NOMO-1 (cell line): ENCODE measurements at regions not wholly inside any gene's neighbourhood (a gene's known extent, or its start where the extent isn't known, plus 50 kb on each side); places are given as distances from the start of the nearest gene placed in this dataset.

Source experiments
- DNase-seq, 2 experiments: peaks; one replicate each; lab custom pipeline; 2025; ENCODE audit not compliant: unreplicated experiment in 2 of 2; lab: John Stamatoyannopoulos, UW

DNA sequence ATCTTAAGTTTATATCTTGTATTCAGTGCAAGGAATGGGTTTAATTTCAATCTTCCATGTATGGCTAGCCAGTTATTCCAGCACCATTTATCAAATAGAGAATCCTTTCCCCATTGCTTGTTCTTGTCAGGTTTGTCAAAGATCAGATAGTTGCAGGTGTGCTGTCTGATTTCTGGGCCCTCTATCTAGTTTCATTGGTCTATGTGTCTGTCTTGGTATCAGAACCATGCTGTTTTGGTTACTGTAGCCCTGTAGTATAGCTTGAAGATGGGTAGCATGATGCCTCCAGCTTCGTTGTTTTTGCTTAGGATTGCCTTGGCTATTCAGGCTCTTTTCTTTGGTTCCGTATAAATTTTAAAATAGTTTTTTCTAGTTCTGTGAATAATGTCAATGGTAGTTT is 200.0 kb downstream of the MANEA start:
- no peak for DNase-seq

DNA sequence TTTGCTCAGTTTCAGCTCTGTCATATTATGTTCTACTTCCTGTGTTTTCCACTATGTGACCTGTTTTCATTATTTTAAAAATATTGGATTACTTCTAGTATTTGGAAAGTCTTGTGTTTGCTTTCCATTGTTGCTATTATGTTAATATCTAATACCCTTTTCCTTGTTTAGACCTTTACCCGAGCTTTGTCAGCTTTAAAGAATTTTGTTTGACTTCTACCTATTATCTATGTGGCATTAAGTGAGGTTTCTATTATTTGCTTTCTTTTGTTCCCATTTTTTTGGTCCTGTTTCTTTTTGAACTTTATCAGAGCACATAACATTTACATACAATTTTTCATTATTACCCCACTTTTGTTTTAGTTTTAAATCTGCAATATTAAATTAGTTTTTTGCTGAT is 202.7 kb downstream of the MANEA start:
- no peak for DNase-seq

DNA sequence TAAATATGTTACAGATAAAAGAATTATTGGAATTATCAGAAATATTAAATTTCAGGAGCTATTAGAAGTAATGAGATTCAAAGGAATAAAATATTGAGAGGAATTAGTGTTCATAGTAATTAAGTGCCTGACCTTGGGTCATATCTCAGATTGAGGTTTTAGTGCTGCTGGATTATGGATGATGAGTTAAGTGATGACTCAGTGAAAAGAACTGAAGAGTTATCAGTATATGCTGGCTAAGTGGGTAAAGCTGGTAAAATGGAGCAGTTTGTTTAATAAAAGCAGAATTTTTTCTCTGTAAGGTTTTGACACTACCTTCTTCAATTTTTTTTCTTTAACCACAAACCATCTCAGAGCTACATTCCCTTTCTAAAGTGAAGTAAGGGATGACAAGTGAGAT is 206.7 kb downstream of the MANEA start:
- no peak for DNase-seq

DNA sequence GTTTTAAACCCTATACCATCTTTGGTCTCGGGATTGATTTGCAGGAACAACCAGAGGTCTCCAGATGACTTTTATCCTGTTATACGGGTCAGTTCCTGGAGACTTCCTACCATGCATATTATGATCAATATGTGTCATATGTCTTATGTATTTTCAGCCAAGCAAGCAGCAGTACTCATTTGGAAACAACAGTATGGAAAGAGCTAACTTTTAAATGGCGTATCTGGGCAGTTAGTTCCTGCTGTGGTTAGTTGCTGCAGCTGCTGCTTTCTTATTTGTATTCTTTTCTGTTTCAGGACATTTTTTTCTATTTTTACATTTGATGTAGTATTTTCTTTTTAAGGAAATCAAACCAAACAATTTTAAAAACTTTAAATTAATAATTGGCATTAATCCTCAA is 207.5 kb downstream of the MANEA start:
- no peak for DNase-seq

DNA sequence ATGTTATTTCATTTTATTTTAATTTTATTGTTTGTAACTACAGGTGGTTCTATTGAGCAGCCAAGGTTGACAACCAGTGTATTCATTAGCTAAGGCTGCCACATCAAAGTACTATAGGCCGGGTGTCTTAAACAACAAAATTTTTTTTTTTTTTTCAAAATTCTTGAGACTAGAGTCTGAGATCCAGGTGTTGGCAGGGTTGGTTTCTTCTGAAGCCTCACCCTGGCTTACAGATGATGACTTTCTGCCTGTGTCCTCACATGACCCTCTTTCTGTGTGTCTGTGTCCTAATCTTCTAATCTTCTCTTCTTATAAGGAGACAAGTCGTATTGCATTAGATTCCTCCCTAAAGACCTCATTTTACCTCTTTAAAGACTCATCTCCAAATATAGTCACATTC is 208.4 kb downstream of the MANEA start:
- DNase-seq: no peak

DNA sequence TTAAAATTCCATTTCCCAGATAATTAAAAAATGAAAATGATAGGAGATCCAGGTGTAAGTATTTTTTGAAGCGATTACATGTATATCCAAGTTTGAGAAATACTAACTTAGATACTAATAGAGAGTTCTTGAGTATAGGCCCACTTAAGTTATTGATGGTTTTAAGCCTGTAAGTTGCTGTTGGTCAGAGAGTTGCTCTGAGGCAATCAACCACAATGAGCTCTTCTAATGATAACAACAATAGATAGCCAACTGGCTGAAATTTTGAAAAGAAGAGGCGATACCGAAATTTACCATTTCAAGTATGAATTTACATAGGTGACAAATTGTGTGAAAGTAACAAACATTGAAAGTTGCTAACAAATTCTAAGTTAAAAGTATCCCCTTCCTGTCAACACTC is 209.5 kb downstream of the MANEA start:
- DNase-seq: no peak

DNA sequence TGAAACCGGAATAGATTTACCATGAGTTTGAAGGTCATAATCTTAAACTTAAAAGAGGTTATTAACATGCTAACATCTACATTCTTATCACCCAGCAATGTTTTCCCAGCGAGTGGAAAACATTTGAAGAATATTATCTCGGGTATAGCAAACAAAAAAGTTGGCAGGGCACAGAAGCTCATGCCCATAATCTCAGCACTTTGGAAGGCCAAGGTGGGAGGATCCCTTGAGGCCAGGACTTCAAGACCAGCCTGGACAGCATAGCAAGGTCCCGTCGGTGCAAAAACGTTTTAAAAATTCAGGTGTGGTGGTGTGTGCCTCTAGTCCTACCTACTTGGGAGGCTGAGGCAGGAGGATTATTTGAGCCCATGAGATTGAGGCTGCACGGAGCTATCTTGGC is 213.5 kb downstream of the MANEA start:
- DNase-seq: no peak

DNA sequence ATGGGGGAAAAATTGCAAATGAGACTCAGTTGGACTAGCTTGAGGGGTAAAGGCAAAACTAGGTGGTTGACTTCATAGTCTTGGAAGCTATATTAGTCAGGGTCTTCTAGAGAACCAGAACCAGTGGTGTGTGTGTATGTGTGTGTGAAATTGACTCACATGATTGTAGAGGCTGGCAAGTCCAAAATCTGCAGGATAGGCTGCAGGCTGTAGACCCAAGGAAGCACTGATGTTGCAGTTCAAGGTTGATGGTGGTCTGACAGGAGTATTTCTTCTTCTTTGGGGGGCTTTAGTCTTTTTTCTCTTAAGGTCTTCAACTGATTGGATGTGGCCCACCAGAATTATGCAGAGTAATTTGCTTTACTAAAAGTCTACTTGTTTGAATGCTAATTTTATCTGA is 217.4 kb downstream of the MANEA start:
- no peak for DNase-seq

DNA sequence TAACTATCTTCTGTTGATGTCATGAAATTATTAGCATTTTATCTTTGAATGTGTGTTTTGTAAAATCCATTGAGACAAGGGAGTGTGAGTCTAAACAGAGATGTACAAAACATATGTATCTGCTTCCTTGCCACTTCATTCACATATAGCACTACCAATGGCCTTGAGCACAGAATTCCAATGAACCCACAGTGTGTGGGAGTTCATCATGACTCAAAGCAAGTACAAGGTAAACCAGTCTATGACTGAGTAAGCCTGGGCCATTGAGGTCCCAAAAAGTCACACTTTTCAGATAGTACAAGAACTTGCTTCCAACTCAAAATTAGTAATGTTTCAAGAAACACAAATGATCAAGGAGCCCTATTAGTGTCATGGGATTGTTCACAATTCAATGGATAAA is 218.6 kb downstream of the MANEA start:
- no peak for DNase-seq

DNA sequence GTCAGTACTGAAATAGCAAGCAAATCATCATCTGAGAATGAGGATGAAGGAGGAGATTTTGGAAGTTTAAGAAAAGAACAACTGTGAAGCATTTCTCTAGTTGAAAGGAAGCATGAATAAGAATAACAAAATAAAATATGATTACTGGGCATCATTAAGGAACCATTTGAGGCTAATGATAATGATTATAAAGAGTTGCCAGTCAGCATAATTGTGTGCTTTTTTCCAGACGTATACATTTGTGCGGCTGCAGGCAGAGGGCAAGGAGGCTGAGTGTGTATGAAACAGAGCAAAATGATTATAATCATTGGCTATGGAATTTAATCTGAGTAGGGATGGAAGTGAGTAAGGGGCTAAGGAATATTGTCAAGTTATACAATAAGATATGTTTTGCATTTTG is 218.7 kb upstream of the FUT9 start:
- DNase-seq: no peak

DNA sequence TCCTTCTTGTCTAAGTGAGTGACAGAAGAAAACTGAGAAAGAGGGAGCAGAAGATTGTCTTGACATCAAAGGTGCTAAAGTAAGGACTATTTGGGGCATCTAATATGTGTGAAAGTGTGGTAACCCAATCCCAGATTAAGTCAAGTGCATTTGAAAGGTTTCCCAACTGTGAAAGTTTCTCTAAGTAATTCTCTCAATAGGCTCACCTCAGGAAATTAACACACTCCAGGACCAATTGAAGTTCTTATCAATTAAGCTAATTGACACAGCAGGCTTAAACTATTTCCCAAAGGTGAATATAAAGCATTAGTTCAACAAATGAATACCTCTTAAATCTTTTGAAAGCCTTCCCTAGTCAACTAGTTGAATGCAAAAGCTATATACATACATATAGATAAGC is 212.8 kb upstream of the FUT9 start:
- no peak for DNase-seq

DNA sequence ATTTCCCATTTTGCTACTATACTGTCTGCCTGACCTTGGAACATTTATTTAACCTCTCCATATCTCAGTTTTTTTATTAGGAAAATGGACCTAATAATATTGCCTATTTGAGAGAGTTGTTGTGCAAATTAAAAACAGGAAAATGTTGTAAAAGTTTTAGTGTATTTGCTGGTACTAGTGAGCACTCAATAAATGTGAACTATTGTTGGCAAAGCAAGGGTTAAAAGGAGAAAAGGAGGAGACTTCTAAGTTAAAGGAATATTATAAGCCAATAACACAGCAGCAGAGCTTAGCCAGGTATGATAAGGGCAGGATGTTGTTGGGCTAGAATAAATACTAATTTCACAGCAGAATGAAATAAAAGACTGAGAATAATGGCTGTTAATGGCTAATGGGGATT is 211.9 kb upstream of the FUT9 start:
- no peak for DNase-seq

DNA sequence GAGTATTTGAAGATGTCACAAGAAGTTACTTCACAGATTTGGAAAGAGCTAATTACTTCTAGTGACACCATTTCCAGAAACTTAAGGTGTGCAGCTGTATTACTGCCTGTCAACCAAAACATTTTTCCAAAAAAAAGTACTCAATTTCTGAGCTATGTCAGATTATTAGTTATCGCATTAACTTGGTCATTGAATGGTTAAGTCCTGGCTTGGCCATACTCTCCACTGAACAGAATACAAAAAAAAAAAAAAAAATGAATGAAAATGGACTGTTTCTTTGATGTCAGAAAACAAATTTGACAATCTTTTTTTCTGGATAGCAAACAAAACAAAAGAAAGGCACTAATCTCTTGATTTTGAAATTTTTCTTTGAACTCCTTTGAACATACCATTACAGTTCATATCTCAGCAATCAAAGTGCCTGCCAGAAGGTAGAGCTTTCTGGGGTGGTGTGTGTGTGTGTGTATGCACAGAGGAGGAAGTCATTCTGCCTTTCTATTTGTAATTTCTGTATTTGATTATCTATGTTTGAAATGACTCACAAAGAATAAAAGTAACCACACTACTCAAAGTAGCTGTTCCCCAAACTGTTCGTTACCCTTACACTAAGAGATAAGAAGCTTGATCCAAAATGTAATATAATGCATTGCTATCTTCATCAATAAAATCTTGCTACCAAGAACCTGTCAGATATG is 210.8 kb upstream of the FUT9 start:
- no peak for DNase-seq

DNA sequence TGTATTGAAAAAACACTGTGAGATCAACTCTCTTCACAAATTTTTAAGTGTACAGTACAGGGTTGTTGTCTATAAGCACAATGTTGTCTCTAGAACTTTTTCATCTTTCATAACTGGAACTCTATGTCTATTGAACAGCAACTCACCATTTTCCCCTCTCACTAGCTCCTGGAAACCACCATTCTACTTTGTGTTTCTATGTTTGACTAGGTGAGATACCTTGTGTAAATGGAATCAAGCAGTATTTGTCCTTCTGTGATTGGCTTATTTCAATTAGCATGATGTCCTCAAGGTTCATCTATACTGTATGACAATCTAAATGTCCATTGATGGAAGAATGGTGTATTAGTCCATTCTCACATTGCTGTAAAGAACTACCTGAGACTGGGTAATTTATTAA is 210.1 kb upstream of the FUT9 start:
- no peak for DNase-seq

DNA sequence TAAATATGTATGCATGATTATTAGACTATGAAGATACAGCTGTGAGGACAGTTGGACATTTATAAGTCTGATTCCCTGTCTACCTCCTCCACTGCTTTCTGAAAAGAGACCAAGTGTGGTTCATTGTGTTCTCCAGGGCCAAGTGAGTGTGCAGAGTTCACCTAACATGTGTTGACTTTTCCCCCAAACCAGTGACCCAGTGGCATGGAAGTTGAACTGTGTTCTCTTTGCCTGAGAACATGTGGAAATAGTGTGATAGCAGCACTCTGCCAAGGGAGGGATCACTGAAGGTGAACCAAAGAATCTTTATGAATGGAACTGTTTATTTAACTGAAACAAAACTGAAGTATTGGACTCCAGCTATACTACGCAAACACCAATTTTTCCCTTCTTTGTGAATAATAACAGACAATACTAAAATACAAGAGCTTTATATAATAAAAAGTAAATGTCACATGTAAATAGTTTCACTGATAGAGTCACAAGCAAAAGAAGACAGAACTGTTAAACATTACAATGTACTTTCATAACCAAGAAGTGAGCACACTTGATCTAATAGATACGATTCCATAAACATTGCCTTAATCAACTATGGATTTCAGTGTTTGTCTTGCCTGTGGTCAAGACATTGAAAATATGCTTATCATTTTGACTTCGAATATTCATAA is 200.3 kb upstream of the FUT9 start:
- DNase-seq: no peak

DNA sequence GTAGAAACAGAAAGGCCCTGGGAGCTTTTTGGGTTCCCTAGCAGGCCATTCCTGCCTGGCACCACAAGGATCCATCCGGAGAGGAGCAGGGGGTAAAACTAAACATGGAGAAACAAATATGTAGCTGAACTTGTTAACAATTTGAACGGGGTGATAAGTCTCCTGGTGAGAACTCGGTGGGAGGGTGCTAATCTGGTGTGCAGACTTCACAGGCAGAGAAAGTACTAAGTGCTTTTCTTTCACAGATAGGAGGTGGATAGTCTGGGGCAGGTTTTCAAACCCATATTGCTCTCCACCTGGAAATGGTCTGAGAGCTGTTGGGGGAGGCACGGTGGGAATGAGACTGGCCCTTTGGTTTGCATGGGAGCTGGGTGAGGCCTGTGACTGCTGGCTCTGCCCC is 196.3 kb upstream of the FUT9 start:
- DNase-seq: no peak

DNA sequence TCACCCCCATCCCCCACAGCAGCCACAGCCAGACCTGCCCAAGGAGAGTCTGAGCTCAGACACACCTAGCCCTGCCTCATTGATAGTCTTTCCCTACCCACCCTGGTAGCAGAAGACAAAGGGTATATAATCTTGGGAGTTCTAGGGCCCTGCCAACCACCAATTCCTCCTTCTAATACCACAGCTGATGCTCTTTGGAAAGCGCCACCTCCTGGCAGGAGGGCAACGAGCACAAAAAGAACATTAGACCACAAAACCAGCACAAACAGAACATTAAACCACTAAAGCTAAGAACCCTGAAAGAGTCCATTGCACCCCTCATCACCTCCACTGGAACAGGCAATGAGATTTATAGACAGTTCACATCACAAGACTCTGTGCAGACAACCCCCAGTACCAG is 195.8 kb upstream of the FUT9 start:
- DNase-seq: no peak

DNA sequence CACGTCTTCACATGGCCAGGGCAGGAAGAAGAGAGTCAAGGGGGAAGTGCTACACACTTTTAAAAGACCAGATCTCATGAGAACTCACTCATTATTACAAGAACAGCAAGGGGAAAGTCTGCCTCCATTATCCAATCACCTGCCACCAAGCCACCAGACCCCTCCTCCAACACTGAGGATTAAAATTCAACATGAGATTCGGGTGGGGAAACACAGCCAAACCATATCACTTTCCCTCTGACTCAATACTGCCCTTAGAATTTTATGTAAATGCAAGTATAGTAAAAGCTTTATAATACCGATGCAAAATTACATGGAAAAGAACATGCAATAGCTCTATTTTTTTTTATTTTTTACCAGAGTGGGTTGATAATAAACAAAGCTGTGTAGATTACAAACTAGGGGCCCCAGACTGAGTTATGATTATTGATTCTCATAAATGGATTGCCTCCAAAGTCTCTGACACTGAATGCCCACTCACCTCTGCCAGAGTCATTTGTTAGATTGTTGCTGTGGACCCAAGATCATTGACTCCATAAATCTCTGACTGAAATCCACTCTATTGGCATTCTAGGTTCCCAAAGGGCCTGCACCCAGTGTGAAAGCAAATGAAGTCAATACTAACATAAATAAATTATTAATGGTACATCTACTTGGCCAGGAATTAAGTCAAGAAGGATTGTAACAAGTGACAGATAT is 184.8 kb upstream of the FUT9 start:
- DNase-seq: no peak

DNA sequence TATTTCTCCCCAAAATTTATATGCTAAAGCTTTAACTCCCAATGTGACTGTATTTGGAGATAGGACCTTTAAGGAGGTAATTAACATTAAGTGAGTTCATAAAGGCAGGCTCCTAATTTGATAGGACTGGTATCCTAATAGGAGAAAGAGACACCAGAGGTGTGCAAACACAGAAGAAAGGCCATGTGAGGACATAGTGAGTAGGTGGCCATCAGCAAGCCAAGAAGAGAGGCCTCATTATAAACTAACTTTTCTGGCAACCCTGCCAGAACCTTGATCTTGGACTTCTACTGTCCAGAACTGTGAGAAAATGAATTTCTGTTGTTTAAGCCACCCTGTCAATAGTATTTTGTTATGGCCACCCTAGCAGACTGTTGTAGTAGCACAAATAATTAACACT is 177.9 kb upstream of the FUT9 start:
- DNase-seq: no peak

DNA sequence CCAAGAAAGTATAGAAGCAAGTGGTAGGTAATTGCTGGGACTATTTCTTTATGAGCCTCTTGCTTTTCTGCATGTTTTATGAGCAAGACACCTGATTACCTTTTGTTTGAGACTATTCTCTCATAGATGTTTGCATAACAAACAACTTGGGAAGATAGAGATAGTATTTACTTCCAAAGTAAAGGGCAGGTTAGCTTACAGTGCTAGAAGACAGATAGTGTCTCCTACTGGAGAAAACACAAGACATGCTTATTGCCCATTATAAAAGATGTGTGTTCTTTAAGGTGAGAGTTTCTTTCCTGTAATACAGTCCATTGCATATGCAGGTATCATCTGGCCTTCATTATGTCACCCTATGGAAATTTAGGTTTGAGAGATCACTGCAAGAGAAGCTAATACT is 174.2 kb upstream of the FUT9 start:
- DNase-seq: no peak

DNA sequence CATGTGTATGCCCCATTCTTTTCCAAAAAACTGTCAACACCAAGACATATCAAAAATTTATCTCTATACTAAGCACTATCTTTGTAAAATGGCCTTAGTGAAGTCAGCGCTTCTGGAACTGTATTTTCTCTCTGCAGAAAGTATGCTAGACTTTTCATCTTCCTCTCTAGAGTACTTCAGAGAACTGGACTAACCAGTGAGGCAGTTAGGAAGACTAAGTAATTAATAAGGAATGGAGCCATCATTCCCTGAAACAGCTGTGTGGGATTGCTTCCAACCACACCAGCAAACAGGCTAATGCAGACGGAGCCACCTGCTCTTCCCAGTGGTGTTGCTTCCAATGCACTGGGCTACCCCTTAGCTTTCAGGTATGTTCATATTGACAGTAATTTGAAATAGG is 169.1 kb upstream of the FUT9 start:
- no peak for DNase-seq

DNA sequence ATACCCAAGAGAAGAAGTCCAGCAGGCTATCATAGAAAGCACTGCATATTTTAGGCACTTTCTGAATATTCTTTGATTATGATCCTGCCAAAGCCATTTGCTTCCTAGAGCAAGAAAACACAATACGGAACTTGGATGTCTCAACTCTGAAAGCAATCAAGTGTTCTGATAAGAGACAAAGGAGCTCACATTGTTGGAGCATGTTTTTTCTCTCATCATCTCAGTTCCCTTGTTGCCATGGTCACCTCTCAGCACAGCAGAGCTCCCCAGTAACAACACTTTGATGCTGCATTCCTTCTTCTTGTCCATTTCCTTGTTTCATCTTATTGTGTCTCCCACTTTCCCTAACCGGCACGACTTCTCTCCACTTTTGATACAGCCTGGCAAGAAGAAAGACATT is 168.7 kb upstream of the FUT9 start:
- DNase-seq: no peak
